Heart left ventricle (tissue), 16 donors: ENCODE measurements at regions not wholly inside any gene's neighbourhood (a gene's known extent, or its start where the extent isn't known, plus 50 kb on each side); places are given as distances from the start of the nearest gene placed in this dataset.

Source experiments
- ATAC-seq, 4 donors: fragments of 200-7000 bp; cut with Tn5 transposase; one replicate each; pipeline ENCODE4 v1.9.1; 2020 to 2022; ENCODE audit warnings: moderate library complexity in 4 of 4, mild to moderate bottlenecking in 3 of 4, moderate number of reproducible peaks in 1 of 4
- DNase-seq, 5 donors: peaks; one replicate each; pipeline ENCODE4 v3.0.0-alpha.2; 2020
- H3K27ac ChIP-seq, 12 donors: fragments of 200-600 bp; sonication (generic) in 4 of 12; one replicate each; pipeline versions ENCODE4 v1.5.0 to v1.8.0; 2016 to 2022; ENCODE audit warnings: mild to moderate bottlenecking in 2 of 12
- H3K27me3 ChIP-seq, 9 donors: fragments of 200-600 bp; sonication (generic) in 2 of 9; one replicate each; pipeline versions ENCODE4 v1.5.1 to v1.8.0; 2016 to 2022; ENCODE audit warnings: mild to moderate bottlenecking in 3 of 9
- H3K36me3 ChIP-seq, 9 donors: fragments of 200-600 bp; sonication (generic) in 2 of 9; one replicate each; pipeline versions ENCODE4 v1.5.0 to v1.8.0; 2018 to 2022; ENCODE audit warnings: mild to moderate bottlenecking in 2 of 9
- H3K4me1 ChIP-seq, 12 donors: fragments of 200-600 bp; sonication (generic) in 4 of 12; one replicate each; pipeline versions ENCODE4 v1.5.0 to v1.8.0; 2016 to 2022; ENCODE audit warnings: mild to moderate bottlenecking in 3 of 12
- H3K4me3 ChIP-seq, 12 donors: fragments of 200-600 bp; sonication (generic) in 4 of 12; one replicate each; pipeline versions ENCODE4 v1.5.0 to v1.8.0; 2017 to 2022; ENCODE audit warnings: mild to moderate bottlenecking in 9 of 12, moderate library complexity in 4 of 12
- H3K9me3 ChIP-seq, 12 donors: fragments of 200-600 bp; sonication (generic) in 4 of 12; one replicate each; pipeline versions ENCODE4 v1.5.0 to v1.8.0; 2016 to 2022; ENCODE audit warnings: mild to moderate bottlenecking in 1 of 12
- CTCF ChIP-seq, 12 donors: fragments of 200-600 bp; sonication (generic) in 4 of 12; IDR thresholded peaks; one replicate each; pipeline versions ENCODE4 v1.5.0 to v1.8.0; 2018 to 2022; ENCODE audit warnings: antibody characterized with exemption in 12 of 12, mild to moderate bottlenecking in 5 of 12
- POLR2A ChIP-seq, 2 donors: fragments of 450-650 bp; IDR thresholded peaks; one replicate each; pipeline ENCODE4 v1.6.1; 2017; ENCODE audit warnings: antibody characterized with exemption in 2 of 2, mild to moderate bottlenecking in 2 of 2, moderate library complexity in 2 of 2
- WGBS, 4 donors: extraction: QIAGEN DNeasy Blood & Tissue Kit in 2 of 4; methylation state at CpG; one replicate each; pipeline versions ENCODE4 v1.1.5 to v1.1.7; 2013 to 2018; 5-methylcytosine and 5-hydroxymethylcytosine counted together
- intact Hi-C, 10 donors: fragments of 100-400 bp; cut with DNase I; formaldehyde crosslinking; loops; one replicate each; pipeline versions ENCODE4 v1.11.1 to v1.14.2; 2022
- donor health status: ischemic (EF 13 %, LVEDD 7.1; RV severe dilation, severe dysfunction).
- donor health status: healthy with polysubstance abuse.
- donor health status: DM: no; HTN: yes; CAD: no.
- donor health status: DM: no; HTN: no; CAD: no.
- donor health status: ischemic (EF 25% LVEDD 6.9; RV normal size, moderate dysfunction).
- donor health status: ischemic (EF 25% LVEDD 5.7; RV mildly dilated, moderate dysfunction).
- donor health status: healthy.
- donor health status: DM: yes; HTN: yes; CAD: no.
- donor health status: ischemic (EF 35%, LVEDD 5.7; RV mildly dilated, moderate dysfunction).
- donor health status: nonischemic (EF 11% LVEDD 7.7; RV severe dilation, severe dysfunction).
- donor health status: DM: yes; HTN: yes; CAD: no.
- donor health status: PGD.
- donor health status: ischemic (EF 29% LVEDD 5.4; RV normal size, mild dysfunction).
- donor health status: nonischemic (EF 23%, LVEDD 6.1; RV moderate dilation, normal function).

GRCh38 chr9:90055226-90055625 lies 450.4 kb downstream of the GADD45G start:
- DNase-seq (no peak), ATAC-seq (no peak)
- WGBS, 4 donors = 89 to 95% (median 92%) methylated on average over 2 to 3 of the region's 3 CpGs
- Histone ChIP-seq H3K27me3 (no peaks in the 10 kb centered on the region), H3K4me3 (no peak overlapping the region), H3K9me3 (no peaks in the 10 kb centered on the region), H3K36me3 (no peaks in the 10 kb centered on the region), H3K27ac (no peak overlapping the region), H3K4me1 (no peaks in the 10 kb centered on the region)
- TF ChIP-seq CTCF (IDR thresholded peaks at IDR 0.05) = no peak
- TF ChIP-seq POLR2A (IDR thresholded peaks at IDR 0.05) = no peak
- intact Hi-C loops = no loop called here

- DNase-seq = no peak
- no peak for TF ChIP-seq POLR2A (IDR thresholded peaks at IDR 0.05)
- TF ChIP-seq CTCF (IDR thresholded peaks at IDR 0.05) = no peak
- intact Hi-C loops = no loop called here
- ATAC-seq = no peak
- Histone ChIP-seq H3K27ac (no peak overlapping the region), H3K4me3 (no peak overlapping the region), H3K9me3 (no peaks in the 10 kb centered on the region), H3K27me3 (no peaks in the 10 kb centered on the region), H3K4me1 (no peaks in the 10 kb centered on the region), H3K36me3 (no peaks in the 10 kb centered on the region)
- WGBS, 4 donors = 89 to 90% (median 89%) methylated on average over 3 of the region's 3 CpGs
Measured at GRCh38 chr9:90057361-90057760, 452.5 kb downstream of the GADD45G start.

GRCh38 chr9:90058182-90058763 lies 453.5 kb downstream of the GADD45G start:
- intact Hi-C loops = no loop called here
- Histone ChIP-seq H3K4me3 (no peak overlapping the region), H3K4me1 (no peaks in the 10 kb centered on the region), H3K9me3 (no peaks in the 10 kb centered on the region), H3K36me3 (no peaks in the 10 kb centered on the region), H3K27me3 (no peaks in the 10 kb centered on the region), H3K27ac (no peak overlapping the region)
- ATAC-seq = no peak
- 72 to 85% (median 83%) methylated on average over 5 to 6 of the region's 6 CpGs for WGBS, 4 donors
- TF ChIP-seq POLR2A (IDR thresholded peaks at IDR 0.05) (no peak), CTCF (IDR thresholded peaks at IDR 0.05) (no peak)
- no peak for DNase-seq

GRCh38 chr9:90059436-90059835 lies 454.6 kb downstream of the GADD45G start:
- ATAC-seq (no peak), DNase-seq (no peak)
- no peak for TF ChIP-seq POLR2A (IDR thresholded peaks at IDR 0.05)
- TF ChIP-seq CTCF (IDR thresholded peaks at IDR 0.05) = no peak
- intact Hi-C loops = no loop called here
- no peaks in the 10 kb centered on the region for H3K9me3 ChIP-seq
- no peaks in the 10 kb centered on the region for H3K27me3 ChIP-seq
- H3K27ac ChIP-seq = no peak overlapping the region
- WGBS, 4 donors = 78 to 89% (median 86%) methylated on average over 7 to 8 of the region's 8 CpGs
- H3K4me1 ChIP-seq = no peaks in the 10 kb centered on the region
- H3K36me3 ChIP-seq = no peaks in the 10 kb centered on the region
- H3K4me3 ChIP-seq = no peak overlapping the region
